BJ (cell line): ENCODE measurements at regions not wholly inside any gene's neighbourhood (a gene's known extent, or its start where the extent isn't known, plus 50 kb on each side); places are given as distances from the start of the nearest gene placed in this dataset.

ENCODE experiments used
- CTCF ChIA-PET: fragments of 350-600 bp; formaldehyde crosslinking; extraction: SDS; loops from one replicate; lab custom pipeline; 2021; ENCODE audit warnings: antibody characterized with exemption, inconsistent platforms; lab: Yijun Ruan, JAX
- POLR2A ChIA-PET: fragments of 300-600 bp; sonication (Branson Sonifier 250); formaldehyde crosslinking; extraction: SDS; loops from one replicate; lab custom pipeline; 2021; ENCODE audit warnings: antibody characterized with exemption; lab: Charles Lee
- DNase-seq: peaks from one replicate; pipeline ENCODE4 v3.0.0-alpha.2; 2011; ENCODE audit warnings: low read depth
- H3K27me3 ChIP-seq: 2 replicates; pipeline ENCODE4 v1.6.0; 2011; ENCODE audit warnings: low read length; ENCODE audit not compliant: control insufficient read depth, insufficient read depth
- H3K36me3 ChIP-seq: 2 replicates; pipeline ENCODE4 v1.5.1; 2011; ENCODE audit warnings: low read length; ENCODE audit not compliant: control insufficient read depth, insufficient read depth
- H3K4me3 ChIP-seq: 2 replicates; pipeline ENCODE4 v1.5.1; 2011; ENCODE audit warnings: low read depth, mild to moderate bottlenecking, control low read depth, low read length
- CTCF ChIP-seq: IDR thresholded peaks from 2 replicates; pipeline ENCODE4 v1.5.1; 2011; ENCODE audit warnings: low read depth, mild to moderate bottlenecking, control low read depth, inconsistent platforms, low read length, moderate library complexity; ENCODE audit not compliant: insufficient read depth

- no peak overlapping the region for H3K4me3 ChIP-seq
- CTCF ChIA-PET, result no interaction called here
- TF ChIP-seq CTCF, result no peak
- H3K27me3 ChIP-seq, result no peaks in the 10 kb centered on the region
- no peak for DNase-seq
- no peaks in the 10 kb centered on the region for H3K36me3 ChIP-seq
- POLR2A ChIA-PET, result no interaction called here
Observed at GRCh38 chr2:204065566-204065965, 129.0 kb downstream of the ICOS start.

GRCh38 chr2:204066051-204066450 lies 129.5 kb downstream of the ICOS start:
- CTCF ChIA-PET, result no interaction called here
- Histone ChIP-seq H3K4me3 (no peak overlapping the region), H3K27me3 (no peaks in the 10 kb centered on the region; the same call in 1 of the 2 replicates), H3K36me3 (no peaks in the 10 kb centered on the region)
- DNase-seq, result no peak
- TF ChIP-seq CTCF, result no peak
- POLR2A ChIA-PET, result no interaction called here

GRCh38 chr2:204069804-204070203 lies 133.2 kb downstream of the ICOS start:
- no peaks in the 10 kb centered on the region; the same call in 1 of the 2 replicates for H3K27me3 ChIP-seq
- POLR2A ChIA-PET, result no interaction called here
- no peaks in the 10 kb centered on the region for H3K36me3 ChIP-seq
- CTCF ChIA-PET, result interaction anchor here (0.8 kb wide), 1 partner anchor 44 kb away, joined by 3 read pairs; no protein-coding TSS in a partner anchor
- no peak overlapping the region for H3K4me3 ChIP-seq
- TF ChIP-seq CTCF, result no peak
- no peak for DNase-seq

GRCh38 chr2:204072443-204073324 lies 136.1 kb downstream of the ICOS start:
- H3K27me3 ChIP-seq, result no peaks in the 10 kb centered on the region; the same call in 1 of the 2 replicates
- TF ChIP-seq CTCF, result peak; percentile 43
- no peak overlapping the region for H3K4me3 ChIP-seq
- no peak for DNase-seq
- H3K36me3 ChIP-seq, result no peaks in the 10 kb centered on the region
- POLR2A ChIA-PET, result no interaction called here
- CTCF ChIA-PET, result interaction anchor here (0.6 to 1.5 kb wide), 5 partner anchors 7 to 105 kb away, joined by 3 to 5 read pairs (median 5); no protein-coding TSS in a partner anchor

- Histone ChIP-seq H3K27me3 (no peaks in the 10 kb centered on the region; the same call in 1 of the 2 replicates), H3K4me3 (no peak overlapping the region), H3K36me3 (no peaks in the 10 kb centered on the region)
- ChIA-PET CTCF (no interaction called here), POLR2A (interaction anchor here (0.6 kb wide), 1 partner anchor 976 kb away, joined by 3 read pairs; no protein-coding TSS in a partner anchor)
- no peak for TF ChIP-seq CTCF
- DNase-seq, result no peak
Observed at GRCh38 chr2:204074456-204074855, 137.9 kb downstream of the ICOS start.
